A673 (cell line): ENCODE measurements at regions not wholly inside any gene's neighbourhood (a gene's known extent, or its start where the extent isn't known, plus 50 kb on each side); places are given as distances from the start of the nearest gene placed in this dataset.

Experiments used
- BruUV-seq: library from RNA; stranded (reverse); fragments of 400-500 nt; replicated peaks from 2 replicates; lab custom pipeline; 2021; lab: Mats Ljungman, UMichigan
- CTCF ChIA-PET: fragments of 300-600 bp; sonication (Branson Sonifier 250); formaldehyde crosslinking; loops from one replicate; lab custom pipeline; 2022; ENCODE audit warnings: antibody characterized with exemption; lab: Charles Lee
- POLR2A ChIA-PET: fragments of 300-600 bp; sonication (Branson Sonifier 250); formaldehyde crosslinking; loops from one replicate; lab custom pipeline; 2022; ENCODE audit warnings: antibody characterized with exemption; ENCODE audit not compliant: low non-redundant PET; lab: Charles Lee
- DNase-seq: peaks from one replicate; pipeline ENCODE4 v3.0.0-alpha.2; 2015; ENCODE audit warnings: low spot score
- H3K27ac ChIP-seq: fragments of 200-600 bp; sonication (generic); 2 replicates; pipeline ENCODE4 v1.5.1; 2016; ENCODE audit warnings: mixed run types, low read depth, mild to moderate bottlenecking, mixed read lengths, antibody characterized with exemption, low read length; ENCODE audit not compliant: poor library complexity, severe bottlenecking
- H3K27me3 ChIP-seq: fragments of 200-600 bp; sonication (generic); replicated peaks from 2 replicates; pipeline ENCODE4 v1.6.1; 2017; ENCODE audit warnings: mixed run types, low read depth, mild to moderate bottlenecking, mixed read lengths, antibody characterized with exemption, low read length; ENCODE audit not compliant: insufficient read depth, poor library complexity
- H3K36me3 ChIP-seq: fragments of 200-600 bp; sonication (generic); 2 replicates; pipeline ENCODE4 v1.6.1; 2016; ENCODE audit warnings: mixed run types, mild to moderate bottlenecking, mixed read lengths, antibody characterized with exemption, low read length; ENCODE audit not compliant: insufficient read depth, poor library complexity, severe bottlenecking
- H3K4me1 ChIP-seq: fragments of 200-600 bp; sonication (generic); 2 replicates; pipeline ENCODE4 v1.6.1; 2017; ENCODE audit warnings: mixed run types, mild to moderate bottlenecking, mixed read lengths, antibody characterized with exemption, low read length; ENCODE audit not compliant: insufficient read depth, poor library complexity, severe bottlenecking
- H3K4me3 ChIP-seq: fragments of 200-600 bp; sonication (generic); 2 replicates; pipeline ENCODE4 v1.5.1; 2016; ENCODE audit warnings: low read depth, mixed run types, mild to moderate bottlenecking, mixed read lengths, low read length; ENCODE audit not compliant: poor library complexity, severe bottlenecking
- H3K9me3 ChIP-seq: fragments of 200-600 bp; sonication (generic); 2 replicates; pipeline ENCODE4 v1.6.1; 2016; ENCODE audit warnings: mixed run types, low read depth, mild to moderate bottlenecking, mixed read lengths, antibody characterized with exemption, low read length; ENCODE audit not compliant: poor library complexity, severe bottlenecking
- CTCF ChIP-seq: fragments of 300-800, 200-600 bp; sonication (generic); conservative IDR thresholded peaks from 2 replicates; pipeline ENCODE4 v1.5.1; 2017; ENCODE audit warnings: low read depth, mild to moderate bottlenecking, antibody characterized with exemption, low read length, moderate library complexity, mixed read lengths
- EZH2 ChIP-seq: fragments of 200-600 bp; sonication (generic); IDR thresholded peaks from 2 replicates; pipeline ENCODE4 v1.6.1; 2017; ENCODE audit warnings: borderline replicate concordance, low read depth, mild to moderate bottlenecking, mixed read lengths, antibody characterized with exemption, low read length; ENCODE audit not compliant: poor library complexity, severe bottlenecking
- intact Hi-C: fragments of 100-400 bp; cut with micrococcal nuclease; formaldehyde crosslinking; loops from one replicate; pipeline ENCODE4 v1.10.0; 2022; ENCODE audit not compliant: unreplicated experiment

DNA sequence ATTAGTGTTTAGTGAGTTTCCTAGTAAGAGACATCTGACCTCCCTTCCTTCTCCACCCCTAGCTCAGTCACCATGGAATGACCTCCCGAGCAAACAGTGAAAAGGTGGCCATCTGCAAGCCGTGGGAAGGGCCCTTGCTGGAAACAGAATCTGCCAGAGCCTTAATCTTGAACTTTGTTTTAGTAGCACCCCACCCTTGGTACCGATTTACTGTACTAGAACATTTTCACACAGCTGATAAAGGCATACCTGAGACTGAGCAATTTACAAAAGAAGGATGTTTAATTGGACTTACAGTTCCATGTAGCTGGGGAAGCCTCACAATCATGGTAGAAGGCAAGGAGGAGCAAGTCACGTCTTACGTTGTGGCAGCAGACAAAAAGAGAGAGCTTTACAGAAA is 655.8 kb downstream of the TSN start:
- H3K4me1 ChIP-seq = peaks cover 8% of the 10 kb centered on the region
- BruUV-seq = no TSS peak
- no peak for TF ChIP-seq CTCF
- no peak for TF ChIP-seq EZH2
- H3K27me3 ChIP-seq = no peaks in the 10 kb centered on the region
- peaks cover 10% of the 10 kb centered on the region for H3K9me3 ChIP-seq
- ChIA-PET CTCF (no interaction called here), POLR2A (no interaction called here)
- no peak for DNase-seq
- intact Hi-C loops = no loop called here
- no peaks in the 10 kb centered on the region for H3K36me3 ChIP-seq
- no peak overlapping the region for H3K4me3 ChIP-seq
- no peak overlapping the region for H3K27ac ChIP-seq

DNA sequence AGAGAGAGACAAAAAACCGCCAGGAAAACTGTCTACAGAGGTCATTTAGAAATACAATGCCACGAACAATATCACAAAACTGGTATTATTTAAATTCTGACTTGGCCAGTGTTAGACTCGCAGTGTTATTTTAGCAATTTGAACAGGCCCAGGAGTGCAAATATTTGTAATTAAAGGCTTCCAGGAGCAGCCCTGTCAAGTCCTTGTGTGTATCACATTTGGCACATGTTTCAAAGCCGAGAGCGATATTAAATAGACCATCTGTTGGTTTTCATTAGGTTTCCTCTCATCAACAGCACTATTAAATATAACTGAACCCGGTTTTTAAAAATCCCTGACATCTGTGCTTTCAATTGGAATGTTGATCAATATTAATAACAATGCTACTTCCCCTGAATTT is 656.9 kb downstream of the TSN start:
- CTCF ChIA-PET = no interaction called here
- H3K9me3 ChIP-seq = peaks cover 10% of the 10 kb centered on the region
- POLR2A ChIA-PET = no interaction called here
- peaks cover 13% of the 10 kb centered on the region for H3K4me1 ChIP-seq
- H3K4me3 ChIP-seq = no peak overlapping the region
- no peak for TF ChIP-seq EZH2
- TF ChIP-seq CTCF = no peak
- H3K27ac ChIP-seq = no peak overlapping the region
- H3K27me3 ChIP-seq = no peaks in the 10 kb centered on the region
- no TSS peak for BruUV-seq
- no peaks in the 10 kb centered on the region for H3K36me3 ChIP-seq
- intact Hi-C loops = no loop called here
- DNase-seq = no peak

- TF ChIP-seq CTCF = no peak
- no TSS peak for BruUV-seq
- Histone ChIP-seq H3K27me3 (no peaks in the 10 kb centered on the region), H3K27ac (no peak overlapping the region), H3K4me3 (no peak overlapping the region), H3K36me3 (no peaks in the 10 kb centered on the region), H3K4me1 (peaks cover 19% of the 10 kb centered on the region), H3K9me3 (peaks cover 10% of the 10 kb centered on the region)
- peak; percentile 24 for DNase-seq
- intact Hi-C loops = no loop called here
- CTCF ChIA-PET = no interaction called here
- POLR2A ChIA-PET = no interaction called here
These were observed 659.5 kb downstream of the TSN start for GRCh38 chr2:122414902-122415301.
